Peyer's patch (tissue), 4 donors: ENCODE measurements at regions not wholly inside any gene's neighbourhood (a gene's known extent, or its start where the extent isn't known, plus 50 kb on each side); places are given as distances from the start of the nearest gene placed in this dataset.

Experiments
- POLR2A ChIP-seq, 2 donors: fragments of 450-650 bp; IDR thresholded peaks; one replicate each; pipeline ENCODE4 v1.5.1; 2017; ENCODE audit warnings: antibody characterized with exemption in 2 of 2, mild to moderate bottlenecking in 2 of 2, moderate library complexity in 2 of 2
- TF ChIP-seq, protein P1 (sequence below), 6 experiments: fragments of 450-650 bp in 4 of 6; fragments of 200-600 bp in 2 of 6; sonication (generic) in 1 of 6; IDR thresholded peaks; one replicate each; pipeline ENCODE4 v1.5.1; 2017 to 2019; ENCODE audit warnings: antibody characterized with exemption in 6 of 6, mild to moderate bottlenecking in 3 of 6, moderate library complexity in 1 of 6

DNA sequence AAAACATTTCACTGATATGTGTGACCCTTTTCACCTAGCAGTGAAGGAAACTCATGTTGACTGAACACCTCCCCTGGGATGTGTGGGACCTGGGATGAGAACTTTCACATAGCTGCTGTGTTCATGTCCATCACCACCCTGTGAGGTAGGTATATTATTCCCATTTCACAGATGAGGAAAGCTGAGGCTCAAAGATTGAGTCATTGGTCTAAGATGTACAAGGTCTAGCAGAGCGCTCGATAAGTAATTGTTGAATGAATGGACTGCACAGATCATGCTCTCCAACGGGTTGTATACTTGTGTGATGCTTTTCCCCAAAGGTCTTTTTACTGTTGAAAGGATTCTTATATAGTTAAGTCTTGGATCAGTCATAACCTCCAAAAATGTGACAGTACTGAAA lies 75.6 kb upstream of the TSC22D1 start:
- TF ChIP-seq, protein P1, sequence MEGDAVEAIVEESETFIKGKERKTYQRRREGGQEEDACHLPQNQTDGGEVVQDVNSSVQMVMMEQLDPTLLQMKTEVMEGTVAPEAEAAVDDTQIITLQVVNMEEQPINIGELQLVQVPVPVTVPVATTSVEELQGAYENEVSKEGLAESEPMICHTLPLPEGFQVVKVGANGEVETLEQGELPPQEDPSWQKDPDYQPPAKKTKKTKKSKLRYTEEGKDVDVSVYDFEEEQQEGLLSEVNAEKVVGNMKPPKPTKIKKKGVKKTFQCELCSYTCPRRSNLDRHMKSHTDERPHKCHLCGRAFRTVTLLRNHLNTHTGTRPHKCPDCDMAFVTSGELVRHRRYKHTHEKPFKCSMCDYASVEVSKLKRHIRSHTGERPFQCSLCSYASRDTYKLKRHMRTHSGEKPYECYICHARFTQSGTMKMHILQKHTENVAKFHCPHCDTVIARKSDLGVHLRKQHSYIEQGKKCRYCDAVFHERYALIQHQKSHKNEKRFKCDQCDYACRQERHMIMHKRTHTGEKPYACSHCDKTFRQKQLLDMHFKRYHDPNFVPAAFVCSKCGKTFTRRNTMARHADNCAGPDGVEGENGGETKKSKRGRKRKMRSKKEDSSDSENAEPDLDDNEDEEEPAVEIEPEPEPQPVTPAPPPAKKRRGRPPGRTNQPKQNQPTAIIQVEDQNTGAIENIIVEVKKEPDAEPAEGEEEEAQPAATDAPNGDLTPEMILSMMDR (IDR thresholded peaks at IDR 0.05) = no peak
- no peak for TF ChIP-seq POLR2A (IDR thresholded peaks at IDR 0.05)
